DMS53 treated with DMSO at 0.1 percent for 48 hours (cell line): ENCODE measurements at regions not wholly inside any gene's neighbourhood (a gene's known extent, or its start where the extent isn't known, plus 50 kb on each side); places are given as distances from the start of the nearest gene placed in this dataset.

Experiments used
- DNase-seq: peaks from one replicate; lab custom pipeline; 2025; ENCODE audit not compliant: unreplicated experiment; lab: John Stamatoyannopoulos, UW

DNA sequence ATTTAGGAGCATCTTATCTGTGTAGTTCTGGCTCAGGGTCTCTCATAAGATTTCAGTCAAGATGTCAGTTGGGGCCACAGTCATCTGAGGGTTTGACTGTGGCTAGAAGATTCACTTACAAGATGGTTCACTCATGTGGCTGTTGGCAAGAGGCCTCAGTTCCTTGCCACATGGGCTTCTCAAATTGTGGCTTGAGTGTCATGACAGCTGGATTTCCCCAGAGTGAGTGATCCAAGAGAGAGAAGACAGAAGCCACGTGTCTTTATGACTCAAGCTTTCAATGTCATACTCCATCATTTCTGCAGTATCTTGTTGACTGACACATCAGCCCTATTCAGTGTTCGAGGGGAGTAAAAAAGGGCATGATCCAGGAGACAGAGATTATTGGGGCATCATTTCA is 131.3 kb upstream of the AP1S2 start:
- DNase-seq, result no peak

DNA sequence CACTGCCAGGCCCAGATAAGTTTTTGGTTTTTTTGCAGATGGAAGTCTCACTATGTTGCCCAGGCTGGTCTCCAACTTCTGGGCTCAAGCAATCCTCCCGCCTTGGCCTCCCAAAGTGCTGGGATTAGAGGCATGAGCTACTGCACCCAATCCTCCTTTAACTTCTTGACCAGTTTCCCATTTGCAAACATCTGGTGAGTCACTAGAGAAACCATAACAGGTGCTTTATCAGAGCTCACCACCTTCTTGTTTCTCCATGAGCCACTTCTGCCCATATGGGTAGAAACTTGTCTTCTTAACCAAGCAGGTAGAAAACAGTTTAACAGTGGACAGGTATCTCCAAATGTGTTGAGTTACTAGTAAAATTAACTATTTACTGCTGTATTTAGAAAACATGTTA is 128.4 kb upstream of the AP1S2 start:
- DNase-seq, result no peak

DNA sequence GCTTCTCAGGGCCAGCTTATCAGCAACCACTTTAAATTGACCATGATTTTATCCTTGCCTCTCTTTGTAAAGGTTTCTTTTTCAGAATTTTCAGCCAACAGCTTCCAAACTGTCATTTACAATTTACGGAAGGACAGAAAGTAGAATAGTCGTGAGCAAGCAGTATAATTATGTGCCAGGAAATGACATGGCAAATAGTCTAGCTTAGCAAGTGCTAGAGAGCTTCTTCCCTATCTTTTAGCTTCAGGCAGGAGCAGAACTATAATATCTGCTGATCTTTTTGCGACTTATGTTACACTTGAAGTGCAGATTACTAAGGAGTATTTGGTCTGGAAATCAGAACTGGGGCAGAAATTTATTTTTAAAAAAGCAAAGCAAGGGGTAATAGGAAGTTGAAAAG is 123.0 kb upstream of the AP1S2 start:
- DNase-seq, result no peak

DNA sequence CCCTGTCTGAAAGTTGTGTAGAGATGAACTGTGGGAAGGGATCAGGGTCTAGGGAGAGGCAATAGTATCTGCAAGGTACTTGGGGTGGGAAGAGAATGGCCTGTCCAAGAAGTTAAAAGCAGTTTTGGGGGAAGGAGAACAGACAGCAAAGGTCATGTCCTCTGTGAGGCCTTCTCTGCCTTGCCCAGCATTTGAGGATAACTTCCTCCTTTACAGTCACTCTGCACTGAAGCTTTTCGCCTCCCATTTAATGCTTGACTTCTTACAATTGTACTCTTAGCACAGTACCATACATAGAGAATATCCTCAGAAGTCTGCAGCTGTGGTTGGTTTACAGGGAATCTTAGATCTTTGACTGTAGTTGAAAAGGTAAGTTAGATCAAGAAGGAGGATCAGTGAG is 121.8 kb upstream of the AP1S2 start:
- DNase-seq, result no peak

DNA sequence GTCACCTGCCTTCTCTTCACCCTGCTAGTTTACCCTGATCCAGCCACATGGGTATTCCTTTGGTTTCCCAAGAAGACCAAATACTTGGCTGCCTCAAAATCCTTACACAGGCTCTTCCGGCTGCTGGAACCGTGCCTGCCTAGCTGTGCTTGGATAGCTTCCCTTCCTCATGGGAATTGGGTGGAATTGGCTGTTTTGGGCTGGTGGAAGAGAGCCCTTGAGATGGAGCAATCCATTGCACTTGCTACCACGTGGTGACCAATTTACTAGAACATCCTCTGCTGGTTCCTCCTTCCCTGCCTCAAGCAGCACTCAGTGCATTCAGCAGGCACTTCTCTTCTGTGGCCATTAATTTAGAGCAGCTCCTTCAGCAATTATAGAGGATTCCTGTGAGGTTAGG is 119.3 kb upstream of the AP1S2 start:
- DNase-seq, result no peak

DNA sequence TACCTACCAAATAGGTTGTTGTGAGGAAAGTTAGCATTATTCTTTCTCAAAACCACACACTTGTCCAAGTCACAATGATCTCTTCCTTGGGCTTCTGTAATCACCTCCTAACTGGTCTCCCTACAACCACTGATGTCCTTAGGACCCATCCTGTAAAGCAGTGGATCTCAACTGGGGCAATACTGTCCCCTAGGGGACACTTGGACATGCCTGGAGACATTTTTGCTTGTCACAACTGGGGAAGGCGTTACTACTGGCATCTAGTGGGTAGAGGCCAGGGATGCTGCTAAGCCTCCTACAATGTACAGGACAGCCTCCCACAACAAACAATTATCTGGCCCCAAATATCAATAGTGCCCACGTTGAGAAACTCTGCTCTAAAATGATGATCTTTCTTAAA is 118.7 kb upstream of the AP1S2 start:
- DNase-seq, result no peak

DNA sequence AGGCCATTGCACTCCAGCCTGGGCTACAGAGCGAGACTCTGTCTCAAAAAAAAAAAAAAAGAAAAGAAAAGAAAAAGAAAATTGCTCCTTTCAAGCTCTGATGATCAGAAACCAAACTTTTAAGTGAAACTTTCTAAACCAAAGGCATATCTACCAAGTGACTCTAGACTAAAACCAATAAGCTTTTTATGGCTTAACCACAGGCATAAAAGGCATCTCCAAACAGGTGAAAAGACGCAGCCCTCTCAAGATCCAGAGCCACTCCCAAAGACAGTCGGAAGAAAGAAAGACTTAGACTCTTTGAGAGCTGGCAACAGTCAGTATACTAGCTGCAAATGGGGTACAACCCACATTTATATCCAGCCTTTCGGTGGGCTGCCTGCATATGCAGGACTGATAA is 117.1 kb upstream of the AP1S2 start:
- no peak for DNase-seq

DNA sequence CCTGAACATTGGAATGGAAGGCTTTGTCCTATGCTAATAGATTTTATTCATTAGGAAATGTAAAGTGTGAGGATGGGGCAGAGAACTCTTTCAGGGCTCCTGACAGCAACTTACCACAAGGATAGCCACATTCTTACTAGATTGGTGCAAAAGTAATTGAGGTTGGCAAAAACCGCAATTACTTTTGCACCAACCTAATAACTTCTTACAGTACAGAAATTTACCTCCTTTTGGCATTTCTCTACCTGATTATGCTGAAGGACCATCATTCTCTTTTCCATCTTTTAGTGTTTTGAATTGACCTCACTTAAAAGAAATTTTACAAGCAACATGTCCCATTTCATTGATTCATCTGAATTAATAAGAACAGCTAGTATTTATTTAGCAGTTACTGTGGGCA is 109.2 kb upstream of the AP1S2 start:
- no peak for DNase-seq

DNA sequence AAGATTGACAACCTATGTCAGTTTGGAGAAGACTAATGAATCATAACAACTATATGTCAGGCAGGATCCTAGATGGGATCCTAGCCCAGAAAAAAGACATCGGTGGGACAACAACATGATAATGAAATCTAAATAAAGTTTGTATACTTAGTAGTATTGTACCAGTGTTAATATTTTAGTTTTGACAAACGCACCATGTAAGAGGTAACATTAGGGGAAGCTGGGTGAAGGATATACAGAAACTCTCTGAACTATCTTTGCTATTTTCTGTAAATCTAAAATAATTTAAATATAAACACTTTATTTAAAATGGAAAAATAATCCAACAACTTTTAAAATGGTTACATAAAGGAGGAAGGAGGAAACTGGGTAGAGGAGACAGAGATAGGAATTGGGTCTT is 105.6 kb upstream of the AP1S2 start:
- DNase-seq, result no peak

DNA sequence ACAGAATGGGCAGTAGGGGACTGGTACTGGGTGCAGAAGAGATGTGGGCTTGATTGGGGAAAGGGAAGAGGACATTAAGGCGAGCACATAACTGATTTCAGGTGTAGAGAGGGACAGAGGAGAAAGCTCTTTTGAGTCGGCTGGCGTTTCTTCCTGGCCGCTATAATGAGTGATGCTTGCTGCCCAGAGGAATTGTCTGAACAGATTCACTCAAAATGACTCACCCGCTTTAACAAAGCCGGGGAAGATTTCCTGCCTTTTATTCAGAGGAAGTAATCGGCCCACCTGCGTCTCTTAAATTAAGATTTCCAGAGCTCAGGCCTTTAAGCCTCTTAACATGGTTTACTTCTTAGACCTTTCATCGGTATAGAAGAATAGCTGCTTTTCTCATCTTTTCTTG is 102.1 kb upstream of the AP1S2 start:
- DNase-seq, result no peak

DNA sequence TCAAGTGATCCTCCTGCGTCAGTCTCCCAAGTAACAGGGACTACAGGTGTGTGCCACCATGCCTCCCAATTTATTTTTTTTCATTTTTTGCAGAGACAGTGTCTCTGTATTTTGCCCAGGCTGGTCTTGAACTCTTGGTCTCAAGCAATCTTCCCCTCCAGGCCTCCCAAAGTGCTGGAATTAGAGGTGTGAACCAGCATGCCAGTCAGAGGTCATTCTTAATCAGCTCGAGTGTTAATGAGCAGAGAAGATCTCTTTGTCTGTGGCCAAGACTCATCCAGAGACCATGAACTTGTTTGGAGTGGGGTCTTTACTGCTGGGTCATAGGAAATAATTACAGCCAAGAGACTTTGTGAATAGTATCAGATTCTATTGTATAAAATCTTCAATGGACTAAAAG is 99.2 kb upstream of the AP1S2 start:
- no peak for DNase-seq

DNA sequence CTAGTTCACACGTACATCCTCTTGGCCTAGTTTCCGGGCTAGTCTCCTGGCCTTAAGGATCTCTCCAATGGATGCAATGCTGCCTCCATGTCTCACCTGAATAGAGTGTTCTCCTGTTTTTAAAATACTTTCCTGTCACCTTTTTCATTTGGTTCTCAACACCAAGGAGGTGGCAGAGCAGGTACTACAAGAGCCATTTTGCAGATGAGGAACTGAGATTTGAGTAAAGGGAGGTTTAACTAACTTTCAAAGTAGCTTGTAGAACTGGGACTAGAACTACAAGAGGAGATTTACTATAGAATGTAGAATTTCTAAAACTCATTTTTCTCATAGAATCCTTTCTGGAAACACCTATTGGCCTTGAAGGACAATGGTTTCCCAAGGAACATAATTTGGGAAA is 97.6 kb upstream of the AP1S2 start:
- no peak for DNase-seq

DNA sequence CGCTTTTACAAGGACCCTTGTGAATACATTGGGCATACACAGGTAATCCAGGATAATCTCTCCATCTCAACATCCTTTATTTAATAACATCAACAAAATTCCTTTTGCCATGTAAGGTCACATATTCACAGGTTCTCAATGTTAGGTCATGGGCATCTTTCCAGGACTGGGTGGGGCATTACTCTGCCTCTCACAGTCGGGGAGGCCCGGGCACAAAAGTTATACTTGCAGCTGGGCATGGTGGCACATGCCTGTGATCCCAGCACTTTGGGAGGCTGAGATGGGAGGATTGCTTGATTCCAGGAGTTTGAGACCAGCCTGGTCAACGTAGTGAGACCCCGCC is 93.7 kb upstream of the AP1S2 start:
- no peak for DNase-seq

DNA sequence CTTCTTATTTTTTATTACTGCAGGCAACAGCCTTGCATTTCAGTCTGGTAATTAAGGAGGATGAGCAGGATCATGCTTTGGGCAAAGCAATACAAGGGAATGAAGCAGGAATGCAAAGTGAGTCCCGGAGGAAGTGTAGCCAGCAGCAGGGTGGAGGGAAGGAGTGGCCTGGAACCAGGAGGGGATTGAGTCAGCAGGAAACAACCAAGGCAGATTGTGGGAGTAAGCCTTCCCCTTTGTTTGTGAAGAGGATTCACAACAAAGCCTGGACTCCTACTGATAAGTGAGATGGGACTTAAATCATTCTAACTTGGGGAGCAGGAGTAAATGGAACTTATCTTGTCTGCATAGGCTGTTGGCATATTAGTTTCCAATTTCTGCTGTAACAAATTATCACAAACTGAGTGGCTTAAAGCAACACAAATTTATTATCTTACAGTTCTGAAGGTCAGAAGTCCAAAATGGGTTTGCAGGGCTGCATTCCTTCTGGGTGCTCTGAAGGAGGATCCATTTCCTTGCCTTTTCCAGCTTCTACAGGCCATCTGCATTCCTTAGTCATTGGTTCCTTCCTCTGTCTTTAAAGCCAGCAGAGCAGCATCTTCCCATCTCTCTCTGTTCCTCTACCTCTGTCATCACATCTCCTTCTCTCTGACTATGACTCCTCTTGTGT is 93.2 kb upstream of the AP1S2 start:
- no peak for DNase-seq

DNA sequence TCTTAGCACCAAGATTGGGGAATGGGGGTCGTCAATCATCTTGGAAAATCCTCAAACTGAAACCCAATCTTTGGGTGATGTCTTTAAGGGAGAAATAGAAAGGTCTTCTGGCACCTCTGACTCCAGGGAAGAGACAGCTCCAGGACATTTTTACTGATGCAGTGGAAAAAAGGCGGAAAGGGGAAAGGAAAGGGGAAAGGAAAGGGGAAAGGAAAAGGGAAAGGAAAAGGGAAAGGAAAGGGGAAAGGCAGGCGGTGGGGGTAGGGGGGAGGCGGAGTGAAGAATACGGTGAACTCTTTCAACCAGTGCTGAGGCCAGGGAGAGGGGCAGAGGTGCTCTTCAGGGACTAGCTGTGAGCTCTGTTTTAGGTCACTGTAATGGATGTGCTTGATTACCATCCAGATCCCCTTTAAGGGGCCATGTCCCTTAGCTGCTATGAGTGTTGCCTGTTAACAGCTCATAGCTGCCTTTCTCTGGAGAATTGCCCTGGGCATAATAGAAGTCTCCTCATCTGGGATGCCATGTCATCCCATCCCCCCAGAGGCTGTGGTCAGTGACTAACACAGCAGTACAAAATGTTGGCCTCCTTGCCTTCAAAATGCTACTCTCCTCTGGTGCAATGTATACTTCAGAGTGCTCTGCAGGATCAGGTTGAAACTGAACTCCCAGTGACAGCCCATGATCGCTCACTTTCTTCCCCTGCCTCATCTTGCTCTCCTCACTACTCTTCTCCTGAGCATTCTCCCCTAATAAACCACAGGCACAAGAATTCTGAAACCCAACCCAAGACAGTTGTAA is 92.4 kb upstream of the AP1S2 start:
- no peak for DNase-seq

DNA sequence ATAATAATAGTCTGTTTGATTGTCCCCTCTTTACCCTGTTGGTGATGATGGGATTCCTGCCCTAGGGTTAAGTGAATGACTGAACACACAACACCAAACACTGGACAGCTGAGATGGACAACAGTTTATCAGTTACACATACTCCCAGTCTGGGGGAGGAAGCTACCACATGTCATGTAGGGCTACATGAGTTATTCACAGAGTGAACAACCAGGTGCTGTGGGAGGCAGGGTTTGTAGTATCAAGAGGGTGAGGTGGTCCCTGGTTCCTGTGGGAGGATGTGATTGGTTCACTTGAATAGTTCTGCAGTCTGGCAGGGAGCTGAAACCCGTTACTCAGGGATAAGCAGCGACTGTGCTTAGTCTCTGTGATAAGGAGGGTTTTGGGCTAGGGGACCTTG is 88.8 kb upstream of the AP1S2 start:
- no peak for DNase-seq

DNA sequence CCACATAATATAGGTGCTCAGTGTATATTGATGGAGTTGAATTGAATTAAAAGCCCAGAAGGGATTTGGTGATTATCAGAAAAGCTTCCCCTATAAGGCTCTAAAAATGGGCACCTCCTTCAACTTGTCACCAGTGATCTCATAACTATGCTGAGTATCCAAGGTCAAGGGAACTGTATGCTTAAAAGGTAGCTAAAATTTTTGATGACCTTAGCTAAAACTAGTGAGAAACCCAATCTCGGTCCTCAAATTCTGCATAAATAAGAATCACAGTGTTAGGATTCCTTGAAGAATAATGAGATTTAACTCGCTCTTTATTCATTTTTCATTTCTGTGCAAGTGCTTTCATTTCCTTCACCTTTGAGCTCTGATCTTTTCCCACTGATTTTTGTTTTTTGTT is 87.7 kb upstream of the AP1S2 start:
- DNase-seq, result no peak

DNA sequence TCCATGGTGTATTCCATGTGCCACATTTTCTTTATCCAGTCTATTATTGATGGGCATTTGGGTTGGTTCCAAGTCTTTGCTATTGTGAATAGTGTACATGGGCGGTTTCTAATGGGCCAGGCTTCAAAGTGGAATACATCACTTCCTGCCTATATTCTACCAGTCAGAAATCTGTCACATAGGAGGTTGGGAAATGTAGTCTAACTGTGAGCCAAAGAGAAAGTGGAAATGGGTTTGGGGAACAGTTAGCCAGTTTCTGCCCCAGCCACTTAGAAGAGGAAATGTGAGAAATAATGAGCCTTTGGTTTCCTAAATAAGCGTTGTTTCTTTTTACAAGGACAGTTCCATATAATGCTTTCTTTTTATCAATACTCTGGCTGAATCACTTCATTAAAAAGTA is 85.1 kb upstream of the AP1S2 start:
- DNase-seq, result no peak

DNA sequence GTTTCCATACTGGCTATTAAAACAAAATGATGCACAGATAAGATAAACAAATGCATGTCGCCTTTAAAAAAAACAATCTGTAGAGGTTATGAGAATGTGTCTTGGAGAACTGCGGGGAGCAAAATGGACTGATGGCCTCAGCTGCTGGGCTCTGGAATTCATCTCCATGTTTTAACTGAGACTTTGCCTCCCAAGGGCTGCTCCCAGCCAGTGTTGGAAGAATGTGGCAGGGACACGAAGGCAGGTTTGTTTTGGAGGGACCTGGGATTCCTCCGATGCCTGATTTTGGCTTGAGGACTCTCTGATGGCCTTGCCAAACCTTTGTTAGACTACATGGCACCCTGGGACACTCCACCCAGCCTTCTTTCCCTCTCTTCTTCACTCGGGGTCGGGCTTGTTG is 83.5 kb upstream of the AP1S2 start:
- no peak for DNase-seq

DNA sequence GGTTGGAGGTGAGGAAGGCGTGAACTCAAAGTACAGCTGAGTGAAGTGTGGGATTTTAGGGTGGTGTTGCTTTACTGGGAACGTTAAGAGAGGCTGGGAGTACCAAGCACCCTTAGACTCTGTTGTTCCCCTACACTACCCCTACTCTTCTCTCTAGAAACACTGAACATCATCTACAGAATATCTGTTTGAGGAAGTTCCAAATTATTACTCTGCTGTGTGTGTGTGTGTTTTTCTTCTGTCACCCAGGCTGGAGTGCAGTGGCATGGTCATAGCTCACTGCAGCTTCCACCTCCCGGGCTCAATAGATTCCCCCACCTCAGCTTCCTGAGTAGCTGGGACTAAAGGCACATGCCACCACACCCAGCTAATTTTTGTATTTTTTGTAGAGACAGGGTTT is 76.7 kb upstream of the AP1S2 start:
- no peak for DNase-seq

DNA sequence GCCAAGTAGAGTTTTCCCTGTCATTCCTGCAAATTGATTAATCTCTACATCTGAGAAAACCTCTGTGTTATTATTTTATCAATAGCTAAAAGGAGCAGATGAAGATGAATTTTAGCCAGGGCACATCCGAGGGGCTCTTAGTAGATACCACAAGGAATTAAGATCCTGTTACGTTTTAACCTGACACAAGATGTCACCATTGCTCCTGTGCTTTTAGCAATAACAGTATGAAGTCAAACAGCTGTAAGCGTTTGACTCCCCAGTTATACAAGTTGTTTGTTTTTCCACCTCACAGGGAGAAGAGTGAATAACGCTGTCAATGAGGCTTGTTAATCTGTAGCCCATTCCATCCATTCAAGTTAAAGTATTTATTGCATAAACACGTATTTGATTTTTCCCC is 76.0 kb upstream of the AP1S2 start:
- DNase-seq, result peak; percentile 44

DNA sequence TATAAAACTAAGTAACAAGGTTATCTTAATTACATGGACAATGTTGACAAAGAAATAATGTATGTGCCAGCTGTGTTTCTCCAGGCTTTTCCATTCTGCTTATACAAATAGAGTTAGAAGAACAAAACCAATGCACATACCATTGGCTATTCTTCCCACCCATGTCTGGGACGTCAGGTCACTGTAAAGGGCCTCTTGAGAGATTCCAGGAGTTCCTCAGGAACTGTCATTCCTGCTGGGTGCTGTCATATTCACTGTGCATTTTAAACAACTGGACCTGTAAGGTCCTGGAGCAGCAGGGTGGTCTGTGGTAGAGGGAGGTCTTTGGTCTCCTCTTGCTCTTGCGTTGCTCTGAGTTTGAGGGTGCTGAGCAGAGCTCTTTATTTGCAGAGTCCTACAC is 74.6 kb upstream of the AP1S2 start:
- DNase-seq, result no peak

DNA sequence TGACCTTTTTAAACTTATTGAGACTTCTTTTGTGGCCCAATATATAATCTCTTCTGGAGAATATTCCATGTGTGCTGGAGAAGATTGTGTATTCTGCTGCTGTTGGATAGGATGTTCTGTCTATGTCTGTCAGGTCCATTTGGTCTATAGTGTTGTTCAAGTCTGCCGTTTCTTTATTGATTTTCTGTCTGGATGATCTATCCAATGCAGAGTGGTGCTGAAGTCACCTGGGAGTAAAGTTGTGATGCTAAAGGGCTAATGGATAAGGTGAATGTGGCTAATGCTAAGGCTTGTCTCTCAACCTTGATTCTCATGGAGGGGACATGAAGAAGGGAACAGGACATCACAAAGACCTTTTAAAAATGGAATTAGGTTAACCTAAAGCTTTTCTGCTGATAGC is 72.0 kb upstream of the AP1S2 start:
- DNase-seq, result no peak
